ENCODE measurements at regions not wholly inside any gene's neighbourhood (a gene's known extent, or its start where the extent isn't known, plus 50 kb on each side); places are given as distances from the start of the nearest gene placed in this dataset.

DNA sequence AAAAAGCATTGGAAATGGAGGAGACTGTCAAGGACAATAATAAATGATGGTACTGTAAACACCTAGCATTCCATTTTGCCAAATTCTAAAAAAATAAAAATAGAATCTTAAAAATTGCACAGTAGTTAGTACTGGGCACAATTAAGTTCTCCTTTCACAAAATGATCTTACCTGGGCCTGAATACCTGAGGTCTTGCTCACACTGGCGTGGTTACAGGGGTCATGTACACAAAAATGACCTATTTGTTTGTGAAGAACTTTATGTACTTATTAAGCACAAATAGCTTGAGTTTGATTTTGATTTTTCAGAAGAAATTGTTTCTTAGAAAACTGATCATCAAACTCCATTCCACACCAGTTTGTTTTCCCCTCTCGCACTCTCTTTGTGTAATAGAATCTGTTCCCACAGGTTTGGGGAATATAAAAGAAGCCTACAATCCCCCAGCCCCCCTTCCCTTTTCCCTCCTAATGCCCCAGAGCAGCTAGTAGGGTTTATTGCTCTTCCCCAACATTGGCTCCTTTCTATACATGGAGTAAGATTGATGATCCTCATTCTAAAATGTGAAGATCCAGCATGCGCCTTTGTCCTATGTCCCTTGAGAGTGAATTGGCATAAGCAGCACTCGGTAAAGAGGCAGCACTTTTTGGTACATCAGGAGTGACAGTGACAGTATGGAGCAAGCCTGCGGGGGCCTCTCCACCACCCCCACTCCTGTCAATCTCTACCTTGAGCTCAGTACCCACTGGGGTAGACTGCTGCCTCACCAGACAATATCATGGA lies 204.3 kb downstream of the ASCL1 start:
- peaks cover 2% of the 10 kb centered on the region for H3K9me3 Mint-ChIP-seq

DNA sequence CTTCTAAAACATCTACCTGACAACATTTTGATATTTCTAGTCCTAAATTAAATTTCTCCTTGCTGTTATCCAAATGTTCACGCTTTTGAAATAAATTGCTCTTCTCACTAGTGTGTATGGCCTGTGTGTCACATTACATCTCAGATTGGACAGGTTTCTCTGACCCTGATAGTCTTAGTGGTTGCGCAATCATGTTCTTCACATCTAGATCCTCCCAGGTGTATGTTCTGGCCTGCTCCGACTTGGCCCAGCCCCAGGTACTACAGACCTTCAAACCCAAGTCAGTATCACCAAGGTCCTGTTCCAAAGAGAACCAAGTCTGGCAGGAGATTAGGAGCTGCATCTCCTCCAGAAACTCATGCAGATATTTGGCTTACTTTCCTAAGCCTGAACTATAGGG lies 209.5 kb downstream of the ASCL1 start:
- no peaks in the 10 kb centered on the region for H3K27me3 ChIP-seq
- no peak overlapping the region for H2AFZ ChIP-seq (replicated peaks)
- TF ChIP-seq EZH2 (IDR thresholded peaks at IDR 0.05) (no peak), EZH2phosphoT487 (IDR thresholded peaks at IDR 0.05) (no peak)
- TF ChIP-seq, protein P1, sequence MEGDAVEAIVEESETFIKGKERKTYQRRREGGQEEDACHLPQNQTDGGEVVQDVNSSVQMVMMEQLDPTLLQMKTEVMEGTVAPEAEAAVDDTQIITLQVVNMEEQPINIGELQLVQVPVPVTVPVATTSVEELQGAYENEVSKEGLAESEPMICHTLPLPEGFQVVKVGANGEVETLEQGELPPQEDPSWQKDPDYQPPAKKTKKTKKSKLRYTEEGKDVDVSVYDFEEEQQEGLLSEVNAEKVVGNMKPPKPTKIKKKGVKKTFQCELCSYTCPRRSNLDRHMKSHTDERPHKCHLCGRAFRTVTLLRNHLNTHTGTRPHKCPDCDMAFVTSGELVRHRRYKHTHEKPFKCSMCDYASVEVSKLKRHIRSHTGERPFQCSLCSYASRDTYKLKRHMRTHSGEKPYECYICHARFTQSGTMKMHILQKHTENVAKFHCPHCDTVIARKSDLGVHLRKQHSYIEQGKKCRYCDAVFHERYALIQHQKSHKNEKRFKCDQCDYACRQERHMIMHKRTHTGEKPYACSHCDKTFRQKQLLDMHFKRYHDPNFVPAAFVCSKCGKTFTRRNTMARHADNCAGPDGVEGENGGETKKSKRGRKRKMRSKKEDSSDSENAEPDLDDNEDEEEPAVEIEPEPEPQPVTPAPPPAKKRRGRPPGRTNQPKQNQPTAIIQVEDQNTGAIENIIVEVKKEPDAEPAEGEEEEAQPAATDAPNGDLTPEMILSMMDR (IDR thresholded peaks at IDR 0.05): no peak
- peaks cover 2% of the 10 kb centered on the region for H3K4me1 Mint-ChIP-seq
- H3F3A ChIP-seq (ENCODE audit: low read depth): no peaks in the 10 kb centered on the region
- no peak overlapping the region for H3K9ac ChIP-seq
- H3K9me3 Mint-ChIP-seq: no peaks in the 10 kb centered on the region
- no peaks in the 10 kb centered on the region for H3K9me3 ChIP-seq (ENCODE audit: low read depth)
- no peak overlapping the region for H3K4me3 ChIP-seq
- H3K79me2 ChIP-seq (ENCODE audit: low read depth): no peaks in the 10 kb centered on the region
- DNase-seq (ENCODE audit: low spot score): no peak
- H3K4me2 ChIP-seq: no peak overlapping the region
- peaks cover 7% of the 10 kb centered on the region for H3K4me1 ChIP-seq
- peaks cover 5% of the 10 kb centered on the region for H3K27me3 Mint-ChIP-seq (ENCODE audit: insufficient read depth, low read depth)
- no peak overlapping the region for H3K4me3 Mint-ChIP-seq
- no peaks in the 10 kb centered on the region for H3K36me3 ChIP-seq
- no peaks in the 10 kb centered on the region for H3K36me3 Mint-ChIP-seq
- H3K27ac ChIP-seq: no peak overlapping the region
- H3K27ac Mint-ChIP-seq: no peak overlapping the region
- no peaks in the 10 kb centered on the region for H4K20me1 ChIP-seq (ENCODE audit: low read depth)

More for the DNA sequence above, 204.3 kb downstream of the ASCL1 start:
- H2AFZ ChIP-seq (replicated peaks): peak overlapping the region; percentile 12
- H3K9me3 ChIP-seq (ENCODE audit: low read depth): no peaks in the 10 kb centered on the region
- H3K27ac ChIP-seq: no peak overlapping the region
- no peaks in the 10 kb centered on the region for H3K36me3 Mint-ChIP-seq
- no peak for TF ChIP-seq EZH2 (IDR thresholded peaks at IDR 0.05)
- TF ChIP-seq, protein P1 (IDR thresholded peaks at IDR 0.05): no peak
- TF ChIP-seq EZH2phosphoT487 (IDR thresholded peaks at IDR 0.05): no peak
- H4K20me1 ChIP-seq (ENCODE audit: low read depth): no peaks in the 10 kb centered on the region
- H3K4me2 ChIP-seq: no peak overlapping the region
- H3K4me1 ChIP-seq: peaks cover 7% of the 10 kb centered on the region
- no peak overlapping the region for H3K4me3 ChIP-seq
- no peak overlapping the region for H3K27ac Mint-ChIP-seq
- peaks cover 3% of the 10 kb centered on the region for H3K27me3 Mint-ChIP-seq (ENCODE audit: insufficient read depth, low read depth)
- DNase-seq (ENCODE audit: low spot score): no peak
- H3K9ac ChIP-seq: no peak overlapping the region
- H3F3A ChIP-seq (ENCODE audit: low read depth): no peaks in the 10 kb centered on the region
- no peak overlapping the region for H3K4me3 Mint-ChIP-seq
- no peaks in the 10 kb centered on the region for H3K79me2 ChIP-seq (ENCODE audit: low read depth)
- peaks cover 5% of the 10 kb centered on the region for H3K4me1 Mint-ChIP-seq
- H3K27me3 ChIP-seq: no peaks in the 10 kb centered on the region
- H3K36me3 ChIP-seq: no peaks in the 10 kb centered on the region

DNA sequence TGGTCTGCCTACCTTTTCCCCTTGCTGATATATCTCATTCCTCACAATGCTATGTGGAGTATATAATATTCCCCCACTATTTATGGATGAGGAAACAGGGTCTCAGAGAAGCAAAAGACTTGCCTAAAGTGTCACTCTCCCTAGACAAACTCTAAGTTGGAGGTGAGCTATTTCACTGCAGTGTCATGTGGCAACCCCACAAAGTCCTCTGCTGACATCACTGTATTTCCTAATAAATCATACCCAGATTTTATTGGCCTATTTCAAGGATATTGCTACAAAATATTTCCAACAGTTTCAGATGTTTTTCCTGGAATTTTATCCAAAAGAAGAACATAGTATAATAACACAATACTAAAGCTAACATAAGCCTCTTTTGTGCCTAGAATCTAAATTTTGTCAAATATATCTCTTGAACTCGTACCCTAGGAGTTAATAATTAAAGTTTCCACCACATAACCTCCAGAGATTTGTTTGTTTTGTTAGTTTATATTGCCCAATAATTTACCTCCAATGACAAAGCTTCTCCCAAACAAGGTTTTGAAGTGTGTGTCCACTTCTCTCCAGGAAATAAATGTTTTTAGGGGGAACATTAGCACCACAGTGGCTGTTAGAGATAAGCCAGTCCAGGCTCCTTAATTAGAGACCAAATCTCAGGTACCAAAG lies 215.1 kb downstream of the ASCL1 start:
- no peaks in the 10 kb centered on the region for H3K9me3 ChIP-seq (ENCODE audit: low read depth)
- Mint-ChIP-seq H3K27me3 (ENCODE audit: insufficient read depth, low read depth) (peaks cover 5% of the 10 kb centered on the region), H3K36me3 (no peaks in the 10 kb centered on the region), H3K4me1 (no peaks in the 10 kb centered on the region), H3K9me3 (no peaks in the 10 kb centered on the region), H3K4me3 (no peak overlapping the region), H3K27ac (no peak overlapping the region)
- no peak overlapping the region for H3K4me3 ChIP-seq
- TF ChIP-seq EZH2phosphoT487 (IDR thresholded peaks at IDR 0.05) (no peak), EZH2 (IDR thresholded peaks at IDR 0.05) (no peak)
- TF ChIP-seq, protein P1 (IDR thresholded peaks at IDR 0.05): no peak
- no peak overlapping the region for H3K27ac ChIP-seq
- no peak overlapping the region for H2AFZ ChIP-seq (replicated peaks)
- H3K36me3 ChIP-seq: no peaks in the 10 kb centered on the region
- H3K4me2 ChIP-seq: no peak overlapping the region
- DNase-seq (ENCODE audit: low spot score): no peak
- no peak overlapping the region for H3K9ac ChIP-seq
- H4K20me1 ChIP-seq (ENCODE audit: low read depth): no peaks in the 10 kb centered on the region
- H3K4me1 ChIP-seq: peaks cover 4% of the 10 kb centered on the region
- no peaks in the 10 kb centered on the region for H3K27me3 ChIP-seq
- no peaks in the 10 kb centered on the region for H3F3A ChIP-seq (ENCODE audit: low read depth)
- no peaks in the 10 kb centered on the region for H3K79me2 ChIP-seq (ENCODE audit: low read depth)
